Ovary (tissue), 7 donors: ENCODE measurements at regions not wholly inside any gene's neighbourhood (a gene's known extent, or its start where the extent isn't known, plus 50 kb on each side); places are given as distances from the start of the nearest gene placed in this dataset.

Experiments used
- DNase-seq, 5 donors: peaks; one replicate each; pipeline ENCODE4 v3.0.0-alpha.2; 2019 to 2020
- H3K27ac ChIP-seq, 2 donors: fragments of 200-600 bp; one replicate each; pipeline versions ENCODE4 v1.5.1 to v1.8.0; 2019 to 2022
- H3K27me3 ChIP-seq: fragments of 200-600 bp; one replicate; pipeline ENCODE4 v1.8.0; 2022
- H3K36me3 ChIP-seq: fragments of 200-600 bp; sonication (generic); one replicate; pipeline ENCODE4 v1.5.1; 2019
- H3K4me1 ChIP-seq: one replicate; pipeline ENCODE4 v1.8.1; 2013; ENCODE audit warnings: mild to moderate bottlenecking, moderate library complexity; ENCODE audit not compliant: insufficient read depth
- H3K4me3 ChIP-seq: fragments of 200-600 bp; sonication (generic); one replicate; pipeline ENCODE4 v1.5.1; 2017
- H3K9me3 ChIP-seq, 2 donors: fragments of 200-600 bp in 1 of 2; sonication (generic) in 1 of 2; one replicate each; pipeline versions ENCODE4 v1.5.1 to v1.8.1; 2013 to 2019; ENCODE audit warnings: mild to moderate bottlenecking in 1 of 2, moderate library complexity in 1 of 2
- CTCF ChIP-seq, 3 donors: fragments of 450-650 bp in 2 of 3; fragments of 200-600 bp in 1 of 3; IDR thresholded peaks; one replicate each; pipeline versions ENCODE4 v1.5.1 to v1.8.0; 2016 to 2022; ENCODE audit warnings: antibody characterized with exemption in 3 of 3, mild to moderate bottlenecking in 1 of 3
- EP300 ChIP-seq: sonication (generic); formaldehyde crosslinking; IDR thresholded peaks from one replicate; pipeline ENCODE4 v1.6.1; 2017; ENCODE audit warnings: antibody characterized with exemption
- POLR2A ChIP-seq: fragments of 450-650 bp; IDR thresholded peaks from one replicate; pipeline ENCODE4 v1.6.1; 2017; ENCODE audit warnings: antibody characterized with exemption, mild to moderate bottlenecking, moderate library complexity
- WGBS, 3 donors: extraction: QIAGEN DNeasy Blood & Tissue Kit in 1 of 3; methylation state at CpG; one replicate each; pipeline versions ENCODE4 v1.1.5 to v1.1.7; 2013 to 2017; 5-methylcytosine and 5-hydroxymethylcytosine counted together
- intact Hi-C, 4 donors: fragments of 100-400 bp; cut with DNase I; formaldehyde crosslinking; loops; one replicate each; pipeline versions ENCODE4 v1.11.0 to v1.15.1; 2022 to 2023
- donor health status: DM: no; HTN: no; CAD: no; lungs with moderate emphysema.
- donor health status: DM: no; HTN: no; CAD: no.
- donor health status: Bipolar disorder and iron deficiency.
- donor health status: DM: no; HTN: no; CAD: no.
- donor health status: DM: yes; HTN: yes; CAD: no.

- Histone ChIP-seq H3K27ac (no peak overlapping the region), H3K4me3 (no peak overlapping the region), H3K36me3 (no peaks in the 10 kb centered on the region), H3K4me1 (no peaks in the 10 kb centered on the region), H3K9me3 (no peaks in the 10 kb centered on the region), H3K27me3 (no peaks in the 10 kb centered on the region)
- no peak for TF ChIP-seq EP300
- no peak for TF ChIP-seq CTCF (IDR thresholded peaks at IDR 0.05)
- TF ChIP-seq POLR2A: no peak
- intact Hi-C loops: no loop called here
- DNase-seq: no peak
- 92 to 93% (median 93%) methylated on average over 6 of the region's 6 CpGs for WGBS, 3 donors
These were observed 762.6 kb downstream of the PCDH18 start for GRCh38 chr4:136769717-136770116.

GRCh38 chr4:136768925-136769275 is 763.4 kb downstream of the PCDH18 start:
- Histone ChIP-seq H3K36me3 (no peaks in the 10 kb centered on the region), H3K27me3 (no peaks in the 10 kb centered on the region), H3K27ac (no peak overlapping the region), H3K4me1 (no peaks in the 10 kb centered on the region), H3K9me3 (no peaks in the 10 kb centered on the region), H3K4me3 (no peak overlapping the region)
- no peak for TF ChIP-seq CTCF (IDR thresholded peaks at IDR 0.05)
- 3 to 24% (median 11%) methylated on average over 1 of the region's 1 CpG for WGBS, 3 donors
- intact Hi-C loops: no loop called here
- no peak for DNase-seq

GRCh38 chr4:136768213-136768924 is 763.9 kb downstream of the PCDH18 start:
- intact Hi-C loops: no loop called here
- Histone ChIP-seq H3K36me3 (no peaks in the 10 kb centered on the region), H3K4me1 (no peaks in the 10 kb centered on the region), H3K27me3 (no peaks in the 10 kb centered on the region), H3K9me3 (no peaks in the 10 kb centered on the region), H3K27ac (no peak overlapping the region), H3K4me3 (no peak overlapping the region)
- TF ChIP-seq CTCF (IDR thresholded peaks at IDR 0.05) (no peak), POLR2A (no peak), EP300 (no peak)
- DNase-seq: no peak
- 74 to 82% (median 81%) methylated on average over 3 of the region's 3 CpGs for WGBS, 3 donors

GRCh38 chr4:136763919-136764318 is 768.4 kb downstream of the PCDH18 start:
- Histone ChIP-seq H3K36me3 (no peaks in the 10 kb centered on the region), H3K4me3 (no peak overlapping the region), H3K27me3 (no peaks in the 10 kb centered on the region), H3K4me1 (no peaks in the 10 kb centered on the region), H3K27ac (no peak overlapping the region), H3K9me3 (no peaks in the 10 kb centered on the region)
- 5 to 13% (median 7%) methylated on average over 3 of the region's 3 CpGs for WGBS, 3 donors
- intact Hi-C loops: no loop called here
- no peak for DNase-seq
- no peak for TF ChIP-seq CTCF (IDR thresholded peaks at IDR 0.05)
- no peak for TF ChIP-seq EP300
- no peak for TF ChIP-seq POLR2A
